ENCODE measurements at regions not wholly inside any gene's neighbourhood (a gene's known extent, or its start where the extent isn't known, plus 50 kb on each side); places are given as distances from the start of the nearest gene placed in this dataset.

GRCh38 chr3:34969513-34969912 is 669.8 kb upstream of the ARPP21 start:
- no peak for DNase-seq (ENCODE audit: low spot score)

- no peak for DNase-seq (ENCODE audit: low spot score)
Measured at GRCh38 chr3:34972481-34972880, 666.8 kb upstream of the ARPP21 start.

DNA sequence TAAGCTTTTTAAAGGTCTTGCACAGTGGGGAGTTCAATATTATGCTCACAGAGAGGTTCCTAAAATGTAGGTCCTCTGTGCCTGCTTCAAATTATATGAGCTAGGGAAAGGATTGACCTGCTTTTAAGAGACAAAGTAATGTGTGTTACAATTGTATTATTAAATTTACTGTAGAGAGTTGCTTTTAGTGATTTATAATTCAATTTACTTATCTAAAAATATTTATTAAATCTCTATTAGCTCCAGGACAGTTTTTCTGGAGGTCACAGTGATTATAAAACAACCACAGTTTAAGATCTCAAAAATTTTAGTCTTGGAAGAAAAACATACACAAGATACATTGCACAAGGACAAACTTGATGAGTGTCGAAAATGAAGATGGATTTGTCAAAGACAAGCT is 665.7 kb upstream of the ARPP21 start:
- no peak for DNase-seq (ENCODE audit: low spot score)

DNA sequence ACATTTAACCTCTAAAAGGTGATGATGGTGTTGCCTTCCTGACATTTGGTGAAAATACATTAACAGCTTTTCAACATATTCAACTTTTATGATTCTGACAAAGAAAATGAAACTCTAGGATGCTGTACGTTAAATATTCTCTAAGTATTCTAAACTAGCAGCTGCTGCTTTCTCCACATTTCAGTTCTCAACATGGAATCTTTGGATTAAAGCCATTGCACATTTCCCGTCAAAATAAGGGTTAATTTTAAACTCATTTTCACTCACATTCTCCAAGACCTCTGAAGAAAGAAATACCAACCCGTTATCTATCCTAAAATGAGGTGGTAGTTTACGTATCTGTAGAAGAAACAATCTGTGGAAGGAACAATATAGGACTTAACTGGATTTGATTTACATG is 655.7 kb upstream of the ARPP21 start:
- DNase-seq (ENCODE audit: low spot score): no peak

GRCh38 chr3:34988296-34988695 is 651.0 kb upstream of the ARPP21 start:
- DNase-seq (ENCODE audit: low spot score): no peak

- DNase-seq (ENCODE audit: low spot score): no peak
Measured at GRCh38 chr3:34995796-34996430, 643.4 kb upstream of the ARPP21 start.

- DNase-seq (ENCODE audit: low spot score): no peak
Measured at GRCh38 chr3:34998902-34999301, 640.4 kb upstream of the ARPP21 start.

- DNase-seq (ENCODE audit: low spot score): no peak
Measured at GRCh38 chr3:35012214-35012613, 627.1 kb upstream of the ARPP21 start.

DNA sequence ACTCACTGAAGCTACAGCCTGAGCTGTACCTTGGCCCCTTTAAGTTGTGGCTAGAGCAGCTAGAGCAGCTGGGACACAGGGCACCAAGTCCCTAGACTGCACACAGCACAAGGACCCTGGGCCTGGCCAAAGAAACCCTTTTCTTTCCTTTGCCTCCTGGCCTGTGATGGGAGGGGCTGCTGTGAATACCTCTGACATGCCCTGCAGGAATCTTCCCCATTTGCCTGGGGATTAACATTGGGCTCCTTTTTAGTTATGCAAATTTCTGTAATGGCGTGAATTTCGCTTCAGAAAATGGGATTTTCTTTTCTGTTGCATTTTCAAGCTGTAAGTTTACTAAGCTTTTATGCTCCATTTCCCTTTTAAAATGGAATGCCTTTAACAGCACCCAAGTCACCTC is 611.2 kb upstream of the ARPP21 start:
- DNase-seq (ENCODE audit: low spot score): no peak

DNA sequence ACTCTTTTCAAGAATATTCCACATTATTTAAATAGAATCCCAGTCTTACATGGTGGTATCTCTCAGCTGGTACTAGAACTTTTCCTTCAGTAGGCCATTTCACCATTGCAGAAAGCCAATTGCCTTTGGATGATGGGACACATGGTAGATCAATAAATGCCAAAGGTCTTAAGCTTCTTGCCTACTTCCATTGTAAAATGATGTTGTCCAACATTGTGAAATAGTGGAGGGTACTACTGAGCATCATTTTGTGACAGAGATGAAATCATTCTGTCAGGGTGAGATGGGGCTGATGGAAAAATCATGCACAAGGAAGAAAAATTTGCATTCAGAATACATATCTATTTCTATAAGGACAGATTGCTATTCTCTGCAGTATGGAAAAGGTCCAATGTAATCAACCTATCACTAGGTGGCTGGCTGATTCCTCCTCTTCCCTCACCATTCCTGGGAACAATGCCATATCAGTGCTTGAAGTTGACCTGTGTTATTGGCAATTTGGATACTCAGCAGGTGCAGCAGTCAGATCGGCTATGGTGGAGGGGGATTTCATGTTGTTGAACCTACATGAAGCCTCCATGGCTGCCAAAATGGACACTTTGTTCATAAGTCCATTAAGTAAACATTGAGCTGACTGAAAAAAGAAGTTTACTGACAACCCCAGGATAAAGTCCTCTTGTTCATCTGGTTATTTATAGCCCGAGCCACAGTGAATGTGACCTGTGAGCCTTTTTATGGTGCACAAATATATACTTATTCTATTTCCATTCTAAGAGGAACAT is 596.9 kb upstream of the ARPP21 start:
- no peak for DNase-seq (ENCODE audit: low spot score)

DNA sequence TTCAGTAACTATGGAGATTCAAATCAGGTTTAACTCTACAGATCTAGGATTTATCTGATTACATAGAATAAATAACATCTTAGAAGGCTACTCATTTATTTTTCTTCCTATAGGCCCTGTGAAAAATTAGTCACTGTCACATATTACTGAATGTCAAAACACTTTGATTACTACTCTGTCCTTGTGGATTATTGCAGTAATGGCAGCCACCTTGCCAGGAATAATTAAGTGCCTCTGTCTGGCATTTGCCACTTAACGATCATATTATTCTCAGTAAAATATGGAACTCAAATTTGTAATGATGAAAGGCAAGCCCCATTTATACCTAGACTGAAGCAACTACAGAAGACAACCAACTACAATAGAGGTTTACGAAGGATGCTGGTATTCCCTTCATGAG is 596.3 kb upstream of the ARPP21 start:
- no peak for DNase-seq (ENCODE audit: low spot score)

DNA sequence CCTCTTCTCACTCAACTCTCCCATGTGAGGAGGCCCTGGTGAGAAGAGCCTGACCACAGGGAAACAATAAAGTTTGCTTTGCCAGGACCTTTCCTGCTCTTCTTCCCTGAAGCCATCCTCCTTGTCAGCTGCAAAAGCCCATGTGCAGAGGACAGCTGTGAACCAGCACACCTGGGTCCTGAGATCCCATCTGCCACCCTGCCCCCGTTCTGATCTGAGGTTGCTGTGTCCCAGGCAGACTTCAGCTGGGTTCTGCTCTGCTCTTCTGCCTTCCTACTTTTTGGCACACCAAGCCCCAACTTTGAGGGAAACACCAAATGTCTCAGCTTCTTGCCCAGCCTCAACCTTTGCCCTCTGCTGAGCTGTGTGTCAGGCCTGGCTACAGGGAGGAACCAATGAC is 595.1 kb upstream of the ARPP21 start:
- DNase-seq (ENCODE audit: low spot score): no peak

DNA sequence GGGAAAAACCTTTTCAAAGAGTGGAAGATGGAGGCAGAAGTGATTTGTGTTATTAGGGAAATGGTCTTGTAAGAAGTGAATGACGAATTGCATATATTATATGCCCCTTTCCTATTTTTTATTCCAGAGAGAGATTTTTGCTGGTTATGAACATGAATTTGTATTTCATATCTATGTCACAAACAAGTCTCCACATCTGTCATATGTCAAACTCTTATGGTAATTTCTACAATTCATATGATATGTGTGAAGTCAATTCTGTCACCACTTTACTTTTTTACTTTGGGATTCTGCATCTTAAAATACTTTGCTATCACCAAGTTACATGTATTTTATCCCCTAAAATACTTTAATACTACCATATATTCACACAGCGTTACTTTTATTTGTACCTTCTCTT is 594.2 kb upstream of the ARPP21 start:
- no peak for DNase-seq (ENCODE audit: low spot score)

- no peak for DNase-seq (ENCODE audit: low spot score)
Measured at GRCh38 chr3:35064761-35065160, 574.6 kb upstream of the ARPP21 start.

DNA sequence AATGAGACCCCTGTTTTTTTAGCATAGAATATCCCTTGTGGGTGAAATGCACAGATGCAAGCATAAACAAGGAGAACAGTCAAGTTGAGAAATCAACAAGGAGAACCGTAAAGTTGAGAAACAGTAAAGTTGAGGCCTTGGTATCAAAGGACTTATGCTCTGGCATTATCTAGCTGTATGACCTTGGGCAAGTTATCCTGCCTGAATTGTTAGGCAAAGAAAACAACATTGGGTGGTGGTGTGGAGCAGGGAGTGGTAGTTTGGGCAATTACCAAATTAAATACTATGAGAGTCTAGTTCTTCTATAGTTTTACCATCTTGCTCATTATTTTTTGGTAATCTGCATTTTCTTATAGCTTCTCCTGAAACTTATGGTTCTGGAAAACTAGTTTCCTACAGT is 573.4 kb upstream of the ARPP21 start:
- no peak for DNase-seq (ENCODE audit: low spot score)

DNA sequence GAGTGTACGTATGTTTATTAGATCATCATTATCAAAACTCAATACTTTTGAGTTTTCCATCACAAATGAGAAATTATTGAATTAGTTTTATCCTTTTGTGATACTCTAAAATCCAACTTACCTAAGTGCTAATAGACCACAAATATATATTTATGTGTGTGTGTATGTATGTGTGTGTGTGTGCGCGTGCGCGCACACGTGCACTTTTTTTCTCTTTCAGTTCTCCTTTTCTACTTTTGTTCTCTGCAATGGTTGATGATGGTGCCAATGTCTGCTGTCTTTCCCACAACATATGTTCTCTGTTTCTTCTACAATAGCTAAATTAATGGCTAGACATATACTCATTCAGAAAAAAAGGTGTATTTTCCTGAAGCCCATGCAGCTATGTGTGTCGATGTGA is 571.6 kb upstream of the ARPP21 start:
- no peak for DNase-seq (ENCODE audit: low spot score)

DNA sequence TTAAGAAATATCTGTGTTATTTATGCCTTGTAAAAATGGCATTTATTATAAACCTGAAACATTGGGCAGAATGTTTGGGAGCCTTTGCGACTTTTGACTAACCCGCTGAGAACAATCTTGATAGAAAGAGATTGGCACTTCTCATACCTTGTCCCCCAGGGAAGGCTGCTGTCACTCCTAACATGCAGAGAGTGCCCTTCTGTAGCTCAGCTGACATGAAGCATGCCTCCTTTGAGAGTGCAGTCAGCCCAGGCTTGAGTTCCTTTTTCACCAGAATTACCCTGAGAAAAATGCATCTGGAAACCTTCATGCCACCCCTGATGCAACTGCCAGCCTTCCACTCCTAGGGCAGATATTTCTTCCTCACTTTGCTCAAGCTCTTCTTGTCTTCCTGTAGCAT is 569.2 kb upstream of the ARPP21 start:
- no peak for DNase-seq (ENCODE audit: low spot score)

GRCh38 chr3:35071772-35072171 is 567.6 kb upstream of the ARPP21 start:
- no peak for DNase-seq (ENCODE audit: low spot score)

DNA sequence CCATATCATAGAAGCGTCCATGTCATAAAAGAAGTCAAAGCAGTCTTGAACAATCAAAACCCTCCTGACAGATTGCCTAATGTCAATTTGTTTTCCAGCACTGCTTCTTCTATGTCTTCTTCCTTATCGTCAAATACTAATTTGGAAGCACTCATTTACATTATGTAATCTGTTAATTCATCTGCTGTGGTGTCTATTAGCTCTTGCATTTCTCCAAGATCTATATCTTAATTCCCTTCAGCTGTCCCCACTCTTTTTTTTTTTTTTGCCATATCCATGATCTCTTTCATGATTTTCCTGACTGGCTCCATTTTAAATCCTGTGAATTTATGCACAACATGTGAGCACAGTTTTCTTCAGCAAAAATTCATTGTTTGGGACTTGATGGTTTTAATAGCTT is 560.5 kb upstream of the ARPP21 start:
- no peak for DNase-seq (ENCODE audit: low spot score)

- DNase-seq (ENCODE audit: low spot score): no peak
Measured at GRCh38 chr3:35079403-35079802, 559.9 kb upstream of the ARPP21 start.

DNA sequence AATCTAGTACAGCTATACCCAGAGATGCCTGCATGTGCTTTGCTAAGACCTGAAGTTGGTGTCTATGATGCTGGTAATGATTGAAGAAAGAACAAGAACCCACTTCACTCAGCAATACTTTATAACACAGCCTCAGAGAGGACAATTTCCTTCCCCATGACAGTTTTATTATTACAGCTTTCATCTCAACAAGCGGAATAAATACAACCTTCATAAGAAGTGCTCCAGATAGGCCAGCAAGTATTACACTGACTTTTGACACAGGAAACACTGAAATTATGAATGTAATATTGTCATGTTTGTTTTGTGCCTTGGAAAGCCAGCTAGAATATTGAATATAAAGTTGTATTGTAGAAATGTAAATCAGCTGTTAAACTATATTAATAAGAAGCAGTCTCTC is 557.4 kb upstream of the ARPP21 start:
- DNase-seq (ENCODE audit: low spot score): no peak

GRCh38 chr3:35088943-35089342 is 550.4 kb upstream of the ARPP21 start:
- DNase-seq (ENCODE audit: low spot score): no peak

DNA sequence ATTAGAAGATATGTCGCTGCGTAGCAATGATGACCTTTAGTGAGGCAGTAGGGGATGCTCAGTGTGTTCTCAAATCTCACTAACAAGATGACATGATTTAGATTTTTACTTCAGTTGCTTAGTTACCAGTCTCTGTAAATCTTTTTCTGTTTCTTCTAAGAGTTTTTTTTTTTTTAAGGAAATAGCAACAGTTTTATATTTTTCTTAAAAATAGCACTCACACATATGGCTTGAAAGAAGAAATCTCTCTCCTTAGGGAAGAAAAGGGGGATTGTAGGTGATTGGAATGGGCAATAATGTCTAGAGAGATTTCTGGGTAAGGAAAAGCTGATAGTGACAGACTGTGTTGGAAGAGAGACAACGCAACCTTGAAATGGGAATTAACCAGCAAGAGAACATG is 524.6 kb upstream of the ARPP21 start:
- DNase-seq (ENCODE audit: low spot score): no peak

- no peak for DNase-seq (ENCODE audit: low spot score)
Measured at GRCh38 chr3:35120026-35120425, 519.3 kb upstream of the ARPP21 start.
